ENCODE measurements at regions not wholly inside any gene's neighbourhood (a gene's known extent, or its start where the extent isn't known, plus 50 kb on each side); places are given as distances from the start of the nearest gene placed in this dataset.

DNA sequence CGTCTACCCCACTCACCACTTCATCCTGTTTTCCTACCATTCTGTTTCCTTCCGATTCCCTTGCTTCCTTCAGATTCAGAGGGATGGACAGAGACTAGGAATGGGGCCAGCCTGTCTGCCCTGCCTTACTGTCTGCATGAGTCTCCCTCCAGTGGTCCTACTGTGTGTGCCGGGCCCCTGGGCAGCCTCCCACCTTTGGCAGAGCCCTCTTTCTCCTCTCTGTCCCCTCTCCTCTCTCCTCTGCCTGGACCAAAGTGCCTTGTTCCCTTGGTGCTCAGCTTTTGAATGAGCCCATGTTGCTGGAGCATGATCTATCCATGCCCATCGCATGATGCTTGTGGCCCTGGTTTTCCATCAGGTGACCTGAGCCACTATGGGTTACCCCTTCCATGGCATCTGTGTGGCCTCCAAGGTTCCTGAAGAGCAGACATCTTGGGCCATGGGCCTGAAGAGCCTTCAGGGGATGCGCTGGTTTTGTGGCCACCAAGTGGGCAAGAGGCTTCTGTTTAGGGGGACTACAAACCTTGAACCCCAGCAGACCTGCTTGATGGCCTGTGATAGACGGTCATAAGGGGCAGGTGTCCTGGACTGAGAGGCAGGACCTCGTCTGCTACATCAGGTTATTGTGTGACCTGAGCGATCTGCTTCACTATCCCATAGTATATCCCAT lies 54.2 kb upstream of the BCL11B start:
- Histone ChIP-seq H2AFZ (ENCODE audit: low read length) (no peak overlapping the region), H3K4me3 (replicated peaks in 1 of 4; ENCODE audit: control extremely low read depth in 1 of 4, insufficient read depth in 1 of 4, low read depth in 3 of 4, low read length in 4 of 4) (no peak overlapping the region), H3K9ac (ENCODE audit: insufficient read depth, low read length) (no peak overlapping the region), H4K20me1 (ENCODE audit: control insufficient read depth, extremely low read depth, insufficient read depth, low read length) (no peaks in the 10 kb centered on the region), H3K27ac (ENCODE audit: insufficient read depth, low read length) (no peak overlapping the region), H3K79me2 (ENCODE audit: control insufficient read depth, insufficient read depth, low read length) (no peaks in the 10 kb centered on the region), H3K27me3 (ENCODE audit: control insufficient read depth, insufficient read depth, low read length) (no peaks in the 10 kb centered on the region), H3K9me3 (ENCODE audit: control insufficient read depth, insufficient read depth, low read depth, low read length) (no peaks in the 10 kb centered on the region), H3K4me2 (ENCODE audit: extremely low read depth, insufficient read depth, low read length) (no peak overlapping the region), H3K4me1 (ENCODE audit: control insufficient read depth, extremely low read depth, insufficient read depth, low read length) (no peaks in the 10 kb centered on the region), H3K36me3 (ENCODE audit: control insufficient read depth, insufficient read depth, low read length) (no peaks in the 10 kb centered on the region)
- TF ChIP-seq, protein P1, sequence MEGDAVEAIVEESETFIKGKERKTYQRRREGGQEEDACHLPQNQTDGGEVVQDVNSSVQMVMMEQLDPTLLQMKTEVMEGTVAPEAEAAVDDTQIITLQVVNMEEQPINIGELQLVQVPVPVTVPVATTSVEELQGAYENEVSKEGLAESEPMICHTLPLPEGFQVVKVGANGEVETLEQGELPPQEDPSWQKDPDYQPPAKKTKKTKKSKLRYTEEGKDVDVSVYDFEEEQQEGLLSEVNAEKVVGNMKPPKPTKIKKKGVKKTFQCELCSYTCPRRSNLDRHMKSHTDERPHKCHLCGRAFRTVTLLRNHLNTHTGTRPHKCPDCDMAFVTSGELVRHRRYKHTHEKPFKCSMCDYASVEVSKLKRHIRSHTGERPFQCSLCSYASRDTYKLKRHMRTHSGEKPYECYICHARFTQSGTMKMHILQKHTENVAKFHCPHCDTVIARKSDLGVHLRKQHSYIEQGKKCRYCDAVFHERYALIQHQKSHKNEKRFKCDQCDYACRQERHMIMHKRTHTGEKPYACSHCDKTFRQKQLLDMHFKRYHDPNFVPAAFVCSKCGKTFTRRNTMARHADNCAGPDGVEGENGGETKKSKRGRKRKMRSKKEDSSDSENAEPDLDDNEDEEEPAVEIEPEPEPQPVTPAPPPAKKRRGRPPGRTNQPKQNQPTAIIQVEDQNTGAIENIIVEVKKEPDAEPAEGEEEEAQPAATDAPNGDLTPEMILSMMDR (conservative IDR thresholded peaks at IDR 0.05 in 1 of 2, IDR thresholded peaks at IDR 0.05 in 1 of 2; ENCODE audit: low read depth in 1 of 2, low read length in 2 of 2) = no peak
- TF ChIP-seq EZH2 (IDR thresholded peaks at IDR 0.05; ENCODE audit: low read length, missing control alignments) = no peak
- DNase-seq (ENCODE audit: low read depth in 2 of 2) = no peak

DNA sequence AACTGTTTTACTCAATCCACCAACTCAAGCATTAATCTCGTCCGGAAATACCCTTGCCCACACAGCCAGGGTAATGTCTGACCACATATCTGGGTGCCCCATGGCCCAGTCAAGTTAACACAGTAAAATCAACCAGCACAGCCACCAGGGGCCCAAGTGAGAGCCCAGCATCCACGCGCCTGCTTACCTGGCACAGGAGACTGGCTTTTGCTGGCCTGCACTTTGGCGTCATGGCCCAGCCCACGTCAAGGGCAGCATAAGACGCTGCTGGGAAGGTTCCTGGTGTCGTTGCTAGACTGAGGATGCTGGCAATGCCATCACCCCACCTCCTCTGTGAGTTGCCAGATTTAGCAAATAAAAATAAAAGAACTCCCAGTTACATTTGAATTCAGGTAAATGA lies 53.6 kb upstream of the BCL11B start:
- Histone ChIP-seq H4K20me1 (ENCODE audit: control insufficient read depth, extremely low read depth, insufficient read depth, low read length) (no peaks in the 10 kb centered on the region), H3K27ac (ENCODE audit: insufficient read depth, low read length) (no peak overlapping the region), H3K36me3 (ENCODE audit: control insufficient read depth, insufficient read depth, low read length) (no peaks in the 10 kb centered on the region), H3K4me1 (ENCODE audit: control insufficient read depth, extremely low read depth, insufficient read depth, low read length) (no peaks in the 10 kb centered on the region), H3K79me2 (ENCODE audit: control insufficient read depth, insufficient read depth, low read length) (no peaks in the 10 kb centered on the region), H3K9ac (ENCODE audit: insufficient read depth, low read length) (no peak overlapping the region), H3K27me3 (ENCODE audit: control insufficient read depth, insufficient read depth, low read length) (no peaks in the 10 kb centered on the region), H3K4me3 (replicated peaks in 1 of 4; ENCODE audit: control extremely low read depth in 1 of 4, insufficient read depth in 1 of 4, low read depth in 3 of 4, low read length in 4 of 4) (no peak overlapping the region), H2AFZ (ENCODE audit: low read length) (no peak overlapping the region), H3K4me2 (ENCODE audit: extremely low read depth, insufficient read depth, low read length) (no peak overlapping the region), H3K9me3 (ENCODE audit: control insufficient read depth, insufficient read depth, low read depth, low read length) (no peaks in the 10 kb centered on the region)
- no peak for TF ChIP-seq EZH2 (IDR thresholded peaks at IDR 0.05; ENCODE audit: low read length, missing control alignments)
- TF ChIP-seq, protein P1 (conservative IDR thresholded peaks at IDR 0.05 in 1 of 2, IDR thresholded peaks at IDR 0.05 in 1 of 2; ENCODE audit: low read depth in 1 of 2, low read length in 2 of 2) = no peak
- DNase-seq (ENCODE audit: low read depth in 2 of 2) = no peak

DNA sequence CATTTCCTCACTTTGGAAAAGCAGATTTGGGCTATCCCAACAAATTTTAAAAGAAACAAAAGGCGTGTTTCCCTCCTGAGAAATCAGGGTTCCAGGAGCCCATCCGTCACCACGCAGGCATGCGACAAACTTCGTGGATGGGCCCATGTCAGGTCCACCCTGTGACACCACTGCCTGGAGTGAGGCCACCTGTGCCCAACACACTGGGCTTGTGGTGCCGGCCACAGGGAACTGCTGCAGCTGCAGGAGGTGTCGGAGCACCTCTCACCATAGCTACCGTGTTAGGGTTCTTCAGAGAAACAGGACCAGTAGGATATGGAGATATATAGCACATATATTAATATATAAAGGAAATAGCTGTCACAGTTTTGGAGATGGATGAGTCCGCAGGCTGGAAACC lies 53.0 kb upstream of the BCL11B start:
- Histone ChIP-seq H3K9me3 (ENCODE audit: control insufficient read depth, insufficient read depth, low read depth, low read length) (no peaks in the 10 kb centered on the region), H3K9ac (ENCODE audit: insufficient read depth, low read length) (no peak overlapping the region), H3K4me3 (replicated peaks in 1 of 4; ENCODE audit: control extremely low read depth in 1 of 4, insufficient read depth in 1 of 4, low read depth in 3 of 4, low read length in 4 of 4) (no peak overlapping the region), H3K27ac (ENCODE audit: insufficient read depth, low read length) (no peak overlapping the region), H3K4me1 (ENCODE audit: control insufficient read depth, extremely low read depth, insufficient read depth, low read length) (no peaks in the 10 kb centered on the region), H3K36me3 (ENCODE audit: control insufficient read depth, insufficient read depth, low read length) (no peaks in the 10 kb centered on the region), H3K4me2 (ENCODE audit: extremely low read depth, insufficient read depth, low read length) (no peak overlapping the region), H3K27me3 (ENCODE audit: control insufficient read depth, insufficient read depth, low read length) (no peaks in the 10 kb centered on the region), H2AFZ (ENCODE audit: low read length) (no peak overlapping the region), H3K79me2 (ENCODE audit: control insufficient read depth, insufficient read depth, low read length) (no peaks in the 10 kb centered on the region), H4K20me1 (ENCODE audit: control insufficient read depth, extremely low read depth, insufficient read depth, low read length) (no peaks in the 10 kb centered on the region)
- no peak for TF ChIP-seq EZH2 (IDR thresholded peaks at IDR 0.05; ENCODE audit: low read length, missing control alignments)
- TF ChIP-seq, protein P1 (conservative IDR thresholded peaks at IDR 0.05 in 1 of 2, IDR thresholded peaks at IDR 0.05 in 1 of 2; ENCODE audit: low read depth in 1 of 2, low read length in 2 of 2) = no peak
- DNase-seq (ENCODE audit: low read depth in 2 of 2) = no peak
